ENCODE measurements at regions not wholly inside any gene's neighbourhood (a gene's known extent, or its start where the extent isn't known, plus 50 kb on each side); places are given as distances from the start of the nearest gene placed in this dataset.

DNA sequence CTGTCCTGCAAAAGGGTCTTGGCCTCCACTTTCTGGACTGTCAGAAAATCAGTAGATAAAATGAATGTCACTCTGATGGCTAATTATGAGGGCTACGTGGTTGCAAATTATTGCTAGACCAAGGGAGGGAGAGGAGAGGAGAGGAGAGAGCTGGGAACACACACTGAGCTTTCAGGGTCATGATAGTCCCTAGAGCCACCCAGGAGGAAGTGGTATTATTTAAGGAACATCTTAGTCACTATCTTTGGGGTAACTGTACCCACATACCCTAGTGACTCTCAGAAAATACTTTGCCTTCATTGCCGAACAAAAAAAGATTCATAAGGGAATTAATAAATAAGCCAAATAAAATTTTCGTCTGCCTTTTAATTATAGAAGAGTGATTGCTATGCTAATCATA lies 642.3 kb upstream of the CFAP20DC start:
- TF ChIP-seq, protein P1, sequence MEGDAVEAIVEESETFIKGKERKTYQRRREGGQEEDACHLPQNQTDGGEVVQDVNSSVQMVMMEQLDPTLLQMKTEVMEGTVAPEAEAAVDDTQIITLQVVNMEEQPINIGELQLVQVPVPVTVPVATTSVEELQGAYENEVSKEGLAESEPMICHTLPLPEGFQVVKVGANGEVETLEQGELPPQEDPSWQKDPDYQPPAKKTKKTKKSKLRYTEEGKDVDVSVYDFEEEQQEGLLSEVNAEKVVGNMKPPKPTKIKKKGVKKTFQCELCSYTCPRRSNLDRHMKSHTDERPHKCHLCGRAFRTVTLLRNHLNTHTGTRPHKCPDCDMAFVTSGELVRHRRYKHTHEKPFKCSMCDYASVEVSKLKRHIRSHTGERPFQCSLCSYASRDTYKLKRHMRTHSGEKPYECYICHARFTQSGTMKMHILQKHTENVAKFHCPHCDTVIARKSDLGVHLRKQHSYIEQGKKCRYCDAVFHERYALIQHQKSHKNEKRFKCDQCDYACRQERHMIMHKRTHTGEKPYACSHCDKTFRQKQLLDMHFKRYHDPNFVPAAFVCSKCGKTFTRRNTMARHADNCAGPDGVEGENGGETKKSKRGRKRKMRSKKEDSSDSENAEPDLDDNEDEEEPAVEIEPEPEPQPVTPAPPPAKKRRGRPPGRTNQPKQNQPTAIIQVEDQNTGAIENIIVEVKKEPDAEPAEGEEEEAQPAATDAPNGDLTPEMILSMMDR (IDR thresholded peaks at IDR 0.05) = no peak
- no peak for TF ChIP-seq POLR2A (IDR thresholded peaks at IDR 0.05)

All from lower leg skin (tissue), 3 donors.